ENCODE measurements at regions not wholly inside any gene's neighbourhood (a gene's known extent, or its start where the extent isn't known, plus 50 kb on each side); places are given as distances from the start of the nearest gene placed in this dataset.

DNA sequence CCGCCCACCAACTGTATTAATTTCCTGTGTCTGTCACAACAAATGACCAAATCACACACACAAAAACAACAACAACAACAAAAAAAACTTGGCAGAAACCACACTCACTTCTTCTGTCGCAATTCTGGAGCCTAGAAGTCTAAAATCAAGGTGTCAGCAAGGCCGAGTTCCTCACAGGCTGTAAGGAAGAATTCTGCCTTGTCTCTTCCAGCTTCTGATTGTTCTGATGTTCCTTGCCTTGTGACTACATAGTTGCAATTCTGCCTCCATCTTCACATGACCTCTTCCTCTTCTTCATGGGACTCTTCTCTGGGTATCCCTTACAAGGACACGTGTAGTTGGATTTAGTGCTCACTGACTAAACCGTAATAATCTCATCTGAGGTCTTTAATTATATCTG is 61.4 kb downstream of the IL12A start:
- TF ChIP-seq POLR2AphosphoS5 (IDR thresholded peaks at IDR 0.05; ENCODE audit: insufficient read depth in 1 of 2, low read depth in 1 of 2) (no peak), CTCF (IDR thresholded peaks at IDR 0.05) (no peak)
